ACC112 (cell line): ENCODE measurements at regions not wholly inside any gene's neighbourhood (a gene's known extent, or its start where the extent isn't known, plus 50 kb on each side); places are given as distances from the start of the nearest gene placed in this dataset.

Source experiments
- H2AFZ ChIP-seq: fragments of 200-600 bp; sonication (generic); one replicate; pipeline ENCODE4 v1.6.0; 2017; ENCODE audit warnings: antibody characterized with exemption, low read length; ENCODE audit not compliant: unreplicated experiment
- H3K27ac ChIP-seq: fragments of 200-600 bp; sonication (generic); 2 replicates; pipeline ENCODE4 v1.5.1; 2014; ENCODE audit warnings: low read depth, mild to moderate bottlenecking, antibody characterized with exemption, low read length, moderate library complexity
- H3K27me3 ChIP-seq: fragments of 200-600 bp; sonication (generic); 2 replicates; pipeline ENCODE4 v1.6.1; 2014; ENCODE audit warnings: mild to moderate bottlenecking, antibody characterized with exemption, low read length, moderate library complexity, mixed read lengths; ENCODE audit not compliant: insufficient read depth
- H3K36me3 ChIP-seq: fragments of 200-600 bp; sonication (generic); 2 replicates; pipeline ENCODE4 v1.6.1; 2016; ENCODE audit warnings: mild to moderate bottlenecking, antibody characterized with exemption, low read length, moderate library complexity, mixed read lengths; ENCODE audit not compliant: insufficient read depth
- H3K4me1 ChIP-seq: fragments of 200-600 bp; sonication (generic); one replicate; pipeline ENCODE4 v1.6.1; 2016; ENCODE audit warnings: low read length, mixed read lengths; ENCODE audit not compliant: insufficient read depth, unreplicated experiment, control insufficient read depth
- H3K4me3 ChIP-seq: fragments of 200-600 bp; sonication (generic); 2 replicates; pipeline ENCODE4 v1.5.1; 2014; ENCODE audit warnings: mild to moderate bottlenecking, low read depth, low read length
- H3K79me2 ChIP-seq: fragments of 200-600 bp; sonication (generic); one replicate; pipeline ENCODE4 v1.6.0; 2016; ENCODE audit warnings: low read length; ENCODE audit not compliant: control insufficient read depth, unreplicated experiment, insufficient read depth

DNA sequence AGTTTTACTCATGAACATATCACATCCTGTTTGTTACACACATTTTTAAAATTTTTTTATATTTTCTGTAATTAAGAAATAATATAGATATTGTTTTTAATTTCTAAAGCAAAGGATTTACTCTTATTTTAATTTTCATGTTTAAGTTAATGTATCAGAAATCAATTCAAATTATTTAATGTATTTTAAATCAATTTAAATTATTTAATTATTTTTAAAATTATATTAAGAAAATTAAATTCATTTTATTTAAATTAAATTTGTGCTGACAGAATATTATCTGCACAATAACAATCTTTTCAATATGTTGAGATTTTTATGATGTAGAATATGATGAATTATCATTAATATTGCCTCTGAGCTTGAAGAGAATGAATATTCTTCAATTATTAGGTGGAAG, 681.2 kb upstream of the ALCAM start:
- no peak overlapping the region for H2AFZ ChIP-seq
- no peaks in the 10 kb centered on the region; the same call in 1 of the 2 replicates for H3K36me3 ChIP-seq
- no peaks in the 10 kb centered on the region for H3K27me3 ChIP-seq
- H3K79me2 ChIP-seq, result no peaks in the 10 kb centered on the region
- H3K4me3 ChIP-seq, result no peak overlapping the region
- H3K27ac ChIP-seq, result no peak overlapping the region
- H3K4me1 ChIP-seq, result no peaks in the 10 kb centered on the region

DNA sequence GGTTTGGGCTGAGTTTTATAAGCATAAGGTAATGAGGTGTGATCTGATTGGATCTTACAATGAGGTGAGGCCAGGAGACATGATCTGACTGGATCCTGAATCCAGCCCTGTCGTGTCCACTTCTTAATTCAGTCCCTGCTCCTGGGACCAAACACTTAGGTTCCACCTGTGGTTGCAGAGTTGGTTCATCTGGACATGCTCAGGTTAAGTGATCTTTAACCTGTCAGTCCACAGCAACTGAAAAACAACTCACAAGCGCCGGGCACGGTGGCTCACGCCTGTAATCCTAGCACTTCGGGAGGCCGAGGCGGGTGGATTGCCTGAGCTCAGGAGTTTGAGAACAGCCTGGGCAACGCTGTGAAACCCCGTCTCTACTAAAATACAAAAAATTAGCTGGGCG, 679.3 kb upstream of the ALCAM start:
- Histone ChIP-seq H3K4me3 (no peak overlapping the region), H3K27me3 (no peaks in the 10 kb centered on the region), H2AFZ (no peak overlapping the region), H3K27ac (no peak overlapping the region), H3K36me3 (no peaks in the 10 kb centered on the region; the same call in 1 of the 2 replicates), H3K4me1 (no peaks in the 10 kb centered on the region), H3K79me2 (no peaks in the 10 kb centered on the region)

DNA sequence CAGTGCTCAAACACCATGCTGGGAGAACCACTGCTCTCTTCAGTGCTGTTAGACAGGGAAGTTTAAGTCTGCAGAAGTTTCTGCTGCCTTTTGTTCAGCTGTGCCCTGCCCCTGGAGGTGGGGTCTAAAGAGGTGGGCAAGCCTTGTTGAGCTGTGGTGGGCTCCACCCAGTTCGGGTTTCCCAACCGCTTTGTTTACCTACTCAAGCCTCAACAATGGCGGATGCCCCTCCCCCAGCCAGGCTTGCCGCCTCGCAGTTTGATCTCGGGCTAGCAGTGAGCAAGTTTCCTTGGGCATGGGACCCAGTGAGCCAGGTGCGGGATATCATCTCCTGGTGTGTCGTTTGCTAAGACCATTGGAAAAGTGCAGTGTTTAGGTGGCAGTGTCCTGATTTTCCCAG, 670.2 kb upstream of the ALCAM start:
- no peaks in the 10 kb centered on the region for H3K27me3 ChIP-seq
- H3K27ac ChIP-seq, result no peak overlapping the region
- no peaks in the 10 kb centered on the region for H3K79me2 ChIP-seq
- H3K4me1 ChIP-seq, result no peaks in the 10 kb centered on the region
- no peak overlapping the region for H2AFZ ChIP-seq
- H3K36me3 ChIP-seq, result no peaks in the 10 kb centered on the region
- H3K4me3 ChIP-seq, result no peak overlapping the region

DNA sequence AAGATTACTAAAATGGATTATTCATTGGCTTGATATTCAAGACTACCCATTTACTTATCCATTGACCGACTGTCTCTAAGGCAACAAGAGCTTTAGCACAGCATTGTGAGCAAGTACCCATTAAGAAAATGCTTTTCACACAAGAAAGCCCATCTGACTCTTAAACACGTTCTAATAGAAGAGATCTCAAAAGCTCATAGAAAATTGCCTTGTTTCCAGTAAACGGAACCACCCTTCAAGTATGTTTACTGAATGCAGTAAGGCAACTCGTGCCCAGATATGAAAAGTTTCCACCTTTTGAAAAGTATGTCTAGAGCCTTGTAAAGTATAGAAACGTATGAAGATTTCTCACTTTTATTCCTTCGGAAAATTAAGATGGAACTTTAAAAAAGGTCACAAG, 655.3 kb upstream of the ALCAM start:
- H3K27me3 ChIP-seq, result no peaks in the 10 kb centered on the region
- no peaks in the 10 kb centered on the region for H3K4me1 ChIP-seq
- no peaks in the 10 kb centered on the region for H3K36me3 ChIP-seq
- H3K4me3 ChIP-seq, result no peak overlapping the region
- H3K79me2 ChIP-seq, result no peaks in the 10 kb centered on the region
- H3K27ac ChIP-seq, result no peak overlapping the region
- H2AFZ ChIP-seq, result no peak overlapping the region

DNA sequence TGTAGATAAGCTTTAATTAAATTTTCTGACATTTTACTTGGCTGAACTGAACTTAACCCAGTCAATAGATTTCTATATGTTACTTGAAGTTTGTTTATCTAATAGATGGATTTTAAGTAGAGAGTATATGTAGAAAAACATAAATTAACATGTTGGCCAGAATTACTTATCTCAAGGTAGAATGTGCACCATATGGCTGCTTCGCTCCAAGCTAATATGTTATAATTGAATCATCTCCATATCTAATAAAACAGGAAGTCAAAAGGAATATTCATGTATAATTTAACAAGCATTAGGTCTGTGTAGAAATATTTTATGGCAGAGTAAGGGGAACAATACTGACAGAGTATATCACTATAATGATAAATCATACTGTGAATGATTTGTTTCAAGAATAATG, 650.7 kb upstream of the ALCAM start:
- H3K27me3 ChIP-seq, result no peaks in the 10 kb centered on the region
- H3K36me3 ChIP-seq, result no peaks in the 10 kb centered on the region
- no peak overlapping the region for H3K4me3 ChIP-seq
- no peak overlapping the region for H3K27ac ChIP-seq
- no peak overlapping the region for H2AFZ ChIP-seq
- no peaks in the 10 kb centered on the region for H3K79me2 ChIP-seq
- no peaks in the 10 kb centered on the region for H3K4me1 ChIP-seq

DNA sequence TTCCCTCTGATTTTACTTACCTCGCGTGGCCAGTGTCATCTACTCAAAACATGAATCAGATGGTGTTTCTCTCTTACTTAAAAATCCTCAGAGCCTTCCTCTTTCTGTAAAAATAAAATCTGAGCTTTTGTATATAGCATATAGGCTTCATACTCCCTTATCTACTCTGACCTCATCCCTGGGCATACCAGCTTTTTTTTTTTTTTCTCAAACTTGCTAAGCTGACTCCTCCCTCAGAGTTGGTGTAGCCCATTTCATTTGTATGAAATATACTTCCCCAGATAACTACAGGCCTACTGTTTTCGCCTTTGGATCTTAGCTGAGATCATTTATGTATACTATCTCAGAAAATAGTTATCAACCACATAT, 648.9 kb upstream of the ALCAM start:
- no peaks in the 10 kb centered on the region for H3K4me1 ChIP-seq
- no peak overlapping the region for H2AFZ ChIP-seq
- no peaks in the 10 kb centered on the region for H3K27me3 ChIP-seq
- no peaks in the 10 kb centered on the region for H3K36me3 ChIP-seq
- H3K4me3 ChIP-seq, result no peak overlapping the region
- H3K27ac ChIP-seq, result no peak overlapping the region
- no peaks in the 10 kb centered on the region for H3K79me2 ChIP-seq

DNA sequence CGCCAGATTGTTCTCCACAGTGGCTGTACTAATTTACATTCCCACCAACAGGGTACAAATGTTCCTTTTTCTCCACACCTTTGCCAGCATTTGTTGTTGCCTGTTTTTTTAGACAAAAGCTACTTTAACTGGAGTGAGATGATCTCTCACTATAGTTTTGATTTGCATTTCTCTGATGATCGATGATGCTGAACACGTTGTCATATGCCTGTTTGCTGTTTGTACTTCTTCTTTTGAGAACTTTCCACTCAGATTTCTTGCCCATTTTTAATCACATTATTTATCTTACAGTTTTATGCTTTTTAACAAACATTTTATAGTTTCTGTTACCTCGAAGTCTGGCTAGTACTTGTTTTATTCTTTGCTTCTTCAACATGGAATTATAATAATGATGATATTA, 643.7 kb upstream of the ALCAM start:
- Histone ChIP-seq H3K27me3 (no peaks in the 10 kb centered on the region), H3K27ac (no peak overlapping the region), H3K4me1 (no peaks in the 10 kb centered on the region), H2AFZ (no peak overlapping the region), H3K36me3 (no peaks in the 10 kb centered on the region), H3K4me3 (no peak overlapping the region), H3K79me2 (no peaks in the 10 kb centered on the region)

DNA sequence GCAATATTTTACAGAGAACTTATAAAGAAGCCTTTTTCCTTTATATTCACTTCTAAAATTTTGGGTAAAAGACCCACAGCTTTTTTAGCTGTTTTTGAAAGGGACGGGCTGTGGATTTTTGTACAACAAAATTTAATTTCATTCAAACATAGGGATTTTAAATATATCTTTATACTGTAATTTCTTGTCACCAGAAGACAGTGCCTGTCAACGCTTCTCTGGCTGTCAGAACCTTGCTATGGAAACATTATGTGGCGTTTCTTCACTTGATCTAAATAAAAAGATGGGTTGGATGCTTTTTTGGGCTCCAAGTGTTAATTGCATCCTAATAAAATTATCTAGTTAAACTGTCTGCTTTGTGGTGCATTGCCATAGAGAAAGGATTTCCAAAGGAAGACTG, 635.6 kb upstream of the ALCAM start:
- no peaks in the 10 kb centered on the region for H3K79me2 ChIP-seq
- no peaks in the 10 kb centered on the region for H3K4me1 ChIP-seq
- no peaks in the 10 kb centered on the region for H3K27me3 ChIP-seq
- no peak overlapping the region for H3K4me3 ChIP-seq
- no peak overlapping the region for H3K27ac ChIP-seq
- no peak overlapping the region for H2AFZ ChIP-seq
- no peaks in the 10 kb centered on the region for H3K36me3 ChIP-seq

DNA sequence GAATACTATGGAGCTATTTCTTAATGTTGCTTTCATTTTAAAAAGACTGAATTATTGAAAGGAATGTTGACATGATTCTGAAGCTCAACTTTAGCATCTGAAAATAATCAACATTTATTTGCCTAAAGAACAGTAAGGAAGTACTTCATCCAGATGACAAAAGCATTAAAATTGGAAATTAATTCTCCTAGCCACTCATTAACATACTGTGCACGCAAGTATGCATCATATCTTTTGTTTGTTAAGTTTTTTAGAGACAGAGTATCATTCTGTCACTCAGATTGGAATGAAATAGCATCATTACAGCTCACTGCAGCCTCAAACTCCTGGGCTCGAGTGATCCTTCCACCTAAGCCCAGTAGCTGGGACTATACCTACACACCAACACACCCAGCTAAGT, 632.1 kb upstream of the ALCAM start:
- H3K27me3 ChIP-seq, result no peaks in the 10 kb centered on the region
- no peak overlapping the region for H3K4me3 ChIP-seq
- no peaks in the 10 kb centered on the region for H3K79me2 ChIP-seq
- no peak overlapping the region for H2AFZ ChIP-seq
- H3K27ac ChIP-seq, result no peak overlapping the region
- no peaks in the 10 kb centered on the region for H3K4me1 ChIP-seq
- no peaks in the 10 kb centered on the region for H3K36me3 ChIP-seq

DNA sequence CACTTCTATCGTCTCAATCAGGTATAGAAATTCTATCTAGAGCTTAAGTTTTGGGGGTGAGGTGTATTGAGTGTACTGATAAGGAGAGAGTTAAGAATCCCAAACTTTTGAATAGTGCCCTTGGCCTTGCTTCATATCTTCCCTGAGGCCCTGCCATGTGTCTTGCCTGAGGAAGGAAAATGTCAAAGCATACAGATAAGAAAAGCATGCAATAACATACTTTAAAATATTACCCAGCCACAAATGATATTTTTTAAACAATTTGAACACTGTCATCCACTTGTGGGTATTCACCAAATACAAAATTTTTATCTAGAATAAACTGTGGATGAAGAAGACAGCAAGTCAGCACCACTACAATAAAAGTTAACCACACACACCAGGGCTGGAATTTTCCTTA, 631.0 kb upstream of the ALCAM start:
- no peaks in the 10 kb centered on the region for H3K79me2 ChIP-seq
- no peaks in the 10 kb centered on the region for H3K27me3 ChIP-seq
- no peak overlapping the region for H2AFZ ChIP-seq
- no peak overlapping the region for H3K27ac ChIP-seq
- no peaks in the 10 kb centered on the region for H3K36me3 ChIP-seq
- H3K4me1 ChIP-seq, result no peaks in the 10 kb centered on the region
- no peak overlapping the region for H3K4me3 ChIP-seq

DNA sequence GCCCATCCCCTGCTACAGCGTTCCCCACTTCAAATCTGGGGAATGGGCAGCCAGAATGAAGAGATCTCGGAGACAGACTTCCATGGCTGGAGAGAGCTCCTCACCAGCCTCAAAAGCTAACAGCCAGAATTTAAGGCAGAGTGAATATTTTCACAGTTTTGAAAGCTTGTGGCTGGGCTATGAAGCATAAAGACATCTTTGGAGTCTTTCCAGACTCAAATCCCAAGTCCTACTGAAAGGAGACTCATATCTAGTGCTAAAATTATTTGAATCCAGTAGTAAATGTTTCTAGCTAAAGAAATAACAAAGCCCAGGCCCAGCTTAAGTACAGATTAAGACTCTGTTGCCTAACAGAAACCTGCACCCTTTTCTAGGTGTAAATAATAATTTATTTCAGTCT, 628.4 kb upstream of the ALCAM start:
- no peak overlapping the region for H2AFZ ChIP-seq
- H3K4me1 ChIP-seq, result no peaks in the 10 kb centered on the region
- no peaks in the 10 kb centered on the region for H3K36me3 ChIP-seq
- no peak overlapping the region for H3K4me3 ChIP-seq
- no peaks in the 10 kb centered on the region for H3K27me3 ChIP-seq
- H3K79me2 ChIP-seq, result no peaks in the 10 kb centered on the region
- no peak overlapping the region for H3K27ac ChIP-seq
